GM12878 (cell line): ENCODE measurements at regions not wholly inside any gene's neighbourhood (a gene's known extent, or its start where the extent isn't known, plus 50 kb on each side); places are given as distances from the start of the nearest gene placed in this dataset.

ENCODE experiments used
- ASH2L ChIP-seq: fragments of 300-600, 200-600 bp; sonication (generic); IDR thresholded peaks from 2 replicates; pipeline ENCODE4 v1.6.1; 2017; ENCODE audit warnings: low read depth, mild to moderate bottlenecking, borderline replicate concordance
- CBX3 ChIP-seq: fragments of 200-600 bp; sonication (generic); IDR thresholded peaks from 2 replicates; pipeline ENCODE4 v1.6.1; 2016; ENCODE audit warnings: low read depth, borderline replicate concordance
- CEBPB ChIP-seq, 2 experiments: fragments of 150-350 bp in 1 of 2; IDR thresholded peaks; 2 replicates each; pipeline ENCODE4 v1.6.1; 2012 to 2014; ENCODE audit warnings: low read depth in 2 of 2, low read length in 2 of 2, borderline replicate concordance in 1 of 2, inconsistent platforms in 1 of 2
- CTCF ChIP-seq, 3 experiments: IDR thresholded peaks in 2 of 3; conservative IDR thresholded peaks in 1 of 3; 2 replicates each; pipeline ENCODE4 v1.5.1; 2011; ENCODE audit warnings: low read depth in 3 of 3, low read length in 3 of 3, mild to moderate bottlenecking in 3 of 3, control low read depth in 2 of 3, moderate library complexity in 2 of 3, inconsistent platforms in 1 of 3, mixed read lengths in 1 of 3; ENCODE audit not compliant: control insufficient read depth in 2 of 3, insufficient read depth in 1 of 3; ENCODE audit errors: extremely low read depth in 1 of 3
- EZH2 ChIP-seq: IDR thresholded peaks from 2 replicates; pipeline ENCODE4 v1.6.1; 2012; ENCODE audit warnings: low read depth, mild to moderate bottlenecking, control low read depth, inconsistent platforms, low read length, borderline replicate concordance; ENCODE audit not compliant: control insufficient read depth
- FOS ChIP-seq: IDR thresholded peaks from 3 replicates; pipeline ENCODE4 v1.6.1; 2011; ENCODE audit warnings: borderline replicate concordance; ENCODE audit not compliant: insufficient read length; ENCODE audit errors: extremely low read depth
- FOXM1 ChIP-seq: IDR thresholded peaks from 2 replicates; pipeline ENCODE4 v1.6.1; 2012; ENCODE audit warnings: low read depth, mild to moderate bottlenecking, inconsistent platforms, low read length, moderate library complexity
- HDAC6 ChIP-seq: fragments of 200-600 bp; sonication (generic); IDR thresholded peaks from one replicate; pipeline ENCODE4 v1.8.0; 2017; ENCODE audit warnings: antibody characterized with exemption; ENCODE audit not compliant: unreplicated experiment
- POLR2A ChIP-seq: IDR thresholded peaks from 2 replicates; pipeline ENCODE4 v1.6.1; 2011; ENCODE audit warnings: low read depth, mild to moderate bottlenecking, low read length
- POLR2AphosphoS5 ChIP-seq: IDR thresholded peaks from 2 replicates; pipeline ENCODE4 v1.6.1; 2011; ENCODE audit warnings: mild to moderate bottlenecking, low read length, inconsistent platforms
- RAD21 ChIP-seq: IDR thresholded peaks from 2 replicates; pipeline ENCODE4 v1.6.1; 2011; ENCODE audit warnings: mild to moderate bottlenecking, low read depth, low read length, moderate library complexity; ENCODE audit not compliant: insufficient read depth
- SMC3 ChIP-seq: IDR thresholded peaks from 2 replicates; pipeline ENCODE4 v1.6.1; 2011; ENCODE audit warnings: low read length, improper control_type of control experiment, borderline replicate concordance
- SP1 ChIP-seq: IDR thresholded peaks from one replicate; pipeline ENCODE4 v1.6.1; 2011; ENCODE audit warnings: low read depth, low read length
- TF ChIP-seq, protein P1 (sequence below): IDR thresholded peaks from 2 replicates; pipeline ENCODE4 v1.6.1; 2012; ENCODE audit warnings: low read depth, low read length, improper control_type of control experiment

DNA sequence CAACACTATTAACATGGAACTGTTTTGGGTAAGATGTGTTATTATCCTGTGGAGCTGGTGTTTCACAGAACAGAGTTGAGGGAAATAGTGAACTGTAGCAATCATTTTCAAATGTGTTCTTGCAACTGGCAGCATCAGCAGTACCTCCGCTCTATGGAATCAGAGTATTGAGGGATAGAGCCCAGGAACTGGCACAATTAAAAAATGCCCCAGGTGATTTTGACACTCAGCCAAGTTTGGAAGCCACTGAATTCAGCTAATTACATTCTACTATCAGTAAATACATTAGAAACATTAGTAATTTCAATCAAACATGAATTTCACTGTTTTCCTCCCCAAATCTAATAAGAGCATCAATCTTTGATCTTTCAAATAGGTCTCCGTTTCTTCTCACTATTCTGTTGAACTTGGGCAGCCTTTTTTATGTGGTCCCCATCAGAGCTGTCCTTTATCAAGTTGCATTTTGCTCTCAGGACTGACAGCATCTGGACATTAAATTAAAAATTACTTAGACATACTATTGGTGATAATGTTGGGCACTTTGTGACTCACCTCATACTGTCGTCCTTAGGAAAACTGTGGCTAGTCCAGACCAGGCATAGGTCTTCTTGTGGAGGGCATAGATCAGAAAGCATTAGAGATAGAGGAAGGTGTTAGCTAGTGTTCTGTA lies 251.5 kb downstream of the DHX35 start:
- TF ChIP-seq POLR2AphosphoS5 (no peak), ASH2L (no peak), SP1 (no peak), CTCF (IDR thresholded peaks at IDR 0.05 in 2 of 3, conservative IDR thresholded peaks at IDR 0.05 in 1 of 3; ENCODE audit: control insufficient read depth in 2 of 3, extremely low read depth in 1 of 3, insufficient read depth in 1 of 3, low read depth in 3 of 3, low read length in 3 of 3) (no peak), EZH2 (no peak), SMC3 (no peak), HDAC6 (no peak), POLR2A (no peak), RAD21 (no peak), CBX3 (no peak), CEBPB (IDR thresholded peaks at IDR 0.05; ENCODE audit: borderline replicate concordance in 1 of 2, low read depth in 2 of 2, low read length in 2 of 2) (no peak), FOXM1 (no peak), FOS (no peak)
- TF ChIP-seq, protein P1, sequence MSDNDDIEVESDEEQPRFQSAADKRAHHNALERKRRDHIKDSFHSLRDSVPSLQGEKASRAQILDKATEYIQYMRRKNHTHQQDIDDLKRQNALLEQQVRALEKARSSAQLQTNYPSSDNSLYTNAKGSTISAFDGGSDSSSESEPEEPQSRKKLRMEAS = no peak
